Neural progenitor cell (in vitro differentiated cells): ENCODE measurements at regions not wholly inside any gene's neighbourhood (a gene's known extent, or its start where the extent isn't known, plus 50 kb on each side); places are given as distances from the start of the nearest gene placed in this dataset.

ENCODE experiments used
- DNase-seq: peaks from one replicate; pipeline ENCODE4 v3.0.0-alpha.2; 2016; ENCODE audit warnings: low spot score
- H2AFZ ChIP-seq: fragments of 200-600 bp; sonication (generic); replicated peaks from 2 replicates; pipeline ENCODE4 v1.6.1; 2016; ENCODE audit warnings: antibody characterized with exemption
- H3F3A ChIP-seq: fragments of 200-600 bp; sonication (generic); 2 replicates; pipeline ENCODE4 v1.6.1; 2016; ENCODE audit warnings: antibody characterized with exemption, low read depth
- H3K27ac ChIP-seq: fragments of 200-600 bp; sonication (generic); 2 replicates; pipeline ENCODE4 v1.5.1; 2016; ENCODE audit warnings: mild to moderate bottlenecking
- H3K27me3 ChIP-seq: fragments of 200-600 bp; sonication (generic); 2 replicates; pipeline ENCODE4 v1.6.1; 2016; ENCODE audit warnings: mild to moderate bottlenecking, moderate library complexity
- H3K36me3 ChIP-seq: fragments of 200-600 bp; sonication (generic); 2 replicates; pipeline ENCODE4 v1.5.1; 2016
- H3K4me1 ChIP-seq: fragments of 200-600 bp; sonication (generic); 2 replicates; pipeline ENCODE4 v1.6.1; 2016; ENCODE audit warnings: mixed run types
- H3K4me2 ChIP-seq: fragments of 200-600 bp; sonication (generic); 2 replicates; pipeline ENCODE4 v1.6.1; 2016
- H3K4me3 ChIP-seq: fragments of 200-600 bp; sonication (generic); 2 replicates; pipeline ENCODE4 v1.5.1; 2016
- H3K79me2 ChIP-seq: fragments of 200-600 bp; sonication (generic); 2 replicates; pipeline ENCODE4 v1.6.1; 2016; ENCODE audit warnings: low read depth
- H3K9ac ChIP-seq: fragments of 200-600 bp; sonication (generic); 2 replicates; pipeline ENCODE4 v1.6.1; 2016
- H3K9me3 ChIP-seq: fragments of 200-600 bp; sonication (generic); 2 replicates; pipeline ENCODE4 v1.5.1; 2016; ENCODE audit warnings: low read depth
- H4K20me1 ChIP-seq: fragments of 200-600 bp; sonication (generic); 2 replicates; pipeline ENCODE4 v1.6.1; 2016; ENCODE audit warnings: low read depth
- H3K27ac Mint-ChIP-seq: 3 replicates; pipeline ENCODE4 v1.8.0; 2021; ENCODE audit warnings: mixed read lengths
- H3K27me3 Mint-ChIP-seq: 2 replicates; pipeline ENCODE4 v1.8.0; 2022; ENCODE audit warnings: low read depth, mild to moderate bottlenecking, inconsistent platforms, moderate library complexity, mixed read lengths; ENCODE audit not compliant: insufficient read depth
- H3K36me3 Mint-ChIP-seq: 3 replicates; pipeline ENCODE4 v1.8.0; 2021; ENCODE audit warnings: mixed read lengths
- H3K4me1 Mint-ChIP-seq: 3 replicates; pipeline ENCODE4 v1.8.0; 2021; ENCODE audit warnings: mixed read lengths
- H3K4me3 Mint-ChIP-seq: 3 replicates; pipeline ENCODE4 v1.8.0; 2021; ENCODE audit warnings: mild to moderate bottlenecking, moderate library complexity, mixed read lengths
- H3K9me3 Mint-ChIP-seq: 3 replicates; pipeline ENCODE4 v1.8.0; 2020; ENCODE audit warnings: mixed read lengths
- EZH2 ChIP-seq: fragments of 200-600 bp; sonication (generic); IDR thresholded peaks from 2 replicates; pipeline ENCODE4 v1.6.1; 2017; ENCODE audit warnings: antibody characterized with exemption, mild to moderate bottlenecking, moderate library complexity
- EZH2phosphoT487 ChIP-seq: fragments of 200-600 bp; sonication (generic); IDR thresholded peaks from 2 replicates; pipeline ENCODE4 v1.6.1; 2017; ENCODE audit warnings: antibody characterized with exemption
- TF ChIP-seq, protein P1 (sequence below): fragments of 200-600 bp; sonication (generic); IDR thresholded peaks from 2 replicates; pipeline ENCODE4 v1.5.1; 2017; ENCODE audit warnings: antibody characterized with exemption, mild to moderate bottlenecking

GRCh38 chr18:4823091-4823490, 368.0 kb upstream of the DLGAP1 start:
- Mint-ChIP-seq H3K36me3 (no peaks in the 10 kb centered on the region), H3K9me3 (no peaks in the 10 kb centered on the region), H3K4me1 (no peaks in the 10 kb centered on the region), H3K27me3 (no peaks in the 10 kb centered on the region), H3K27ac (no peak overlapping the region), H3K4me3 (no peak overlapping the region)
- Histone ChIP-seq H3K27me3 (no peaks in the 10 kb centered on the region), H3F3A (no peaks in the 10 kb centered on the region), H3K4me2 (no peak overlapping the region), H3K4me1 (no peaks in the 10 kb centered on the region), H3K9ac (no peak overlapping the region), H3K9me3 (no peaks in the 10 kb centered on the region), H3K4me3 (no peak overlapping the region), H3K27ac (no peak overlapping the region), H4K20me1 (no peaks in the 10 kb centered on the region), H3K79me2 (no peaks in the 10 kb centered on the region), H3K36me3 (no peaks in the 10 kb centered on the region), H2AFZ (no peak overlapping the region)
- no peak for TF ChIP-seq EZH2phosphoT487
- TF ChIP-seq EZH2, result no peak
- TF ChIP-seq, protein P1, sequence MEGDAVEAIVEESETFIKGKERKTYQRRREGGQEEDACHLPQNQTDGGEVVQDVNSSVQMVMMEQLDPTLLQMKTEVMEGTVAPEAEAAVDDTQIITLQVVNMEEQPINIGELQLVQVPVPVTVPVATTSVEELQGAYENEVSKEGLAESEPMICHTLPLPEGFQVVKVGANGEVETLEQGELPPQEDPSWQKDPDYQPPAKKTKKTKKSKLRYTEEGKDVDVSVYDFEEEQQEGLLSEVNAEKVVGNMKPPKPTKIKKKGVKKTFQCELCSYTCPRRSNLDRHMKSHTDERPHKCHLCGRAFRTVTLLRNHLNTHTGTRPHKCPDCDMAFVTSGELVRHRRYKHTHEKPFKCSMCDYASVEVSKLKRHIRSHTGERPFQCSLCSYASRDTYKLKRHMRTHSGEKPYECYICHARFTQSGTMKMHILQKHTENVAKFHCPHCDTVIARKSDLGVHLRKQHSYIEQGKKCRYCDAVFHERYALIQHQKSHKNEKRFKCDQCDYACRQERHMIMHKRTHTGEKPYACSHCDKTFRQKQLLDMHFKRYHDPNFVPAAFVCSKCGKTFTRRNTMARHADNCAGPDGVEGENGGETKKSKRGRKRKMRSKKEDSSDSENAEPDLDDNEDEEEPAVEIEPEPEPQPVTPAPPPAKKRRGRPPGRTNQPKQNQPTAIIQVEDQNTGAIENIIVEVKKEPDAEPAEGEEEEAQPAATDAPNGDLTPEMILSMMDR, result no peak
- no peak for DNase-seq

- Mint-ChIP-seq H3K36me3 (no peaks in the 10 kb centered on the region), H3K27ac (no peak overlapping the region), H3K4me1 (no peaks in the 10 kb centered on the region), H3K27me3 (no peaks in the 10 kb centered on the region), H3K9me3 (no peaks in the 10 kb centered on the region), H3K4me3 (no peak overlapping the region)
- H3K36me3 ChIP-seq, result no peaks in the 10 kb centered on the region
- H3K4me3 ChIP-seq, result no peak overlapping the region
- H3K4me1 ChIP-seq, result no peaks in the 10 kb centered on the region
- H3K27me3 ChIP-seq, result no peaks in the 10 kb centered on the region
- no peak overlapping the region for H2AFZ ChIP-seq
- H4K20me1 ChIP-seq, result no peaks in the 10 kb centered on the region
- no peak overlapping the region for H3K4me2 ChIP-seq
- DNase-seq, result no peak
- no peak for TF ChIP-seq EZH2phosphoT487
- TF ChIP-seq, protein P1, result no peak
- TF ChIP-seq EZH2, result no peak
- no peaks in the 10 kb centered on the region for H3F3A ChIP-seq
- no peak overlapping the region for H3K9ac ChIP-seq
- H3K9me3 ChIP-seq, result no peaks in the 10 kb centered on the region
- no peaks in the 10 kb centered on the region for H3K79me2 ChIP-seq
- no peak overlapping the region for H3K27ac ChIP-seq
Measured at GRCh38 chr18:4821801-4822200, 366.7 kb upstream of the DLGAP1 start.

- no peaks in the 10 kb centered on the region for H3K27me3 ChIP-seq
- TF ChIP-seq, protein P1, result no peak
- TF ChIP-seq EZH2, result no peak
- no peak for TF ChIP-seq EZH2phosphoT487
- no peak overlapping the region for H3K4me3 ChIP-seq
- H3K27ac ChIP-seq, result no peak overlapping the region
- no peaks in the 10 kb centered on the region for H3K4me1 Mint-ChIP-seq
- no peaks in the 10 kb centered on the region for H3K27me3 Mint-ChIP-seq
- H3K9me3 Mint-ChIP-seq, result no peaks in the 10 kb centered on the region
- H3K4me2 ChIP-seq, result no peak overlapping the region
- no peak overlapping the region for H3K9ac ChIP-seq
- H4K20me1 ChIP-seq, result no peaks in the 10 kb centered on the region
- H2AFZ ChIP-seq, result no peak overlapping the region
- H3K36me3 Mint-ChIP-seq, result no peaks in the 10 kb centered on the region
- no peak overlapping the region for H3K27ac Mint-ChIP-seq
- no peak overlapping the region for H3K4me3 Mint-ChIP-seq
- H3K79me2 ChIP-seq, result no peaks in the 10 kb centered on the region
- H3K9me3 ChIP-seq, result no peaks in the 10 kb centered on the region
- no peaks in the 10 kb centered on the region for H3F3A ChIP-seq
- H3K36me3 ChIP-seq, result no peaks in the 10 kb centered on the region
- no peak for DNase-seq
- H3K4me1 ChIP-seq, result no peaks in the 10 kb centered on the region
Measured at GRCh38 chr18:4817665-4818064, 362.6 kb upstream of the DLGAP1 start.

DNA sequence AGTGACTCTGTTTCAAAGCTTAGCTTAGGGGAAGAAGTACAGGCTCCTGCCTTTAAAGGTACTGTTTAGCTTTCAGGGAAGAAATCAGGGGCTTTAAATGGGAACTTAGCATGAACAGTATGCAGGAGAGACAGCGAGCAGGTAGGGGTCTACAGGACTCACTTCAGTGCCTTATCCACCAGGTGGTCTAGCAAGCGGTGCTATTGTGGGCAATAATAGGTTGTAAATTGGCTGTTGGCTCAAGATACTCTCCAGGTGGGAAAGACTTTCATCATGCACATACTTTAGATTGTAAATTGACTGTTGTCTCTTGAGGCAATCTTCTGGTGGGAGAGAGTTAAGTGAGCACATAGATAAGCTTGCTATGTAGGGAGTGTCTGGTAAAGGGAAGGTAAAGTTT, 358.6 kb upstream of the DLGAP1 start:
- Histone ChIP-seq H3F3A (peaks cover 10% of the 10 kb centered on the region), H3K9me3 (no peaks in the 10 kb centered on the region), H3K4me2 (no peak overlapping the region), H3K9ac (no peak overlapping the region), H4K20me1 (no peaks in the 10 kb centered on the region), H2AFZ (no peak overlapping the region), H3K4me1 (peaks cover 9% of the 10 kb centered on the region), H3K36me3 (no peaks in the 10 kb centered on the region), H3K27me3 (no peaks in the 10 kb centered on the region), H3K4me3 (no peak overlapping the region), H3K27ac (no peak overlapping the region), H3K79me2 (no peaks in the 10 kb centered on the region)
- no peak for DNase-seq
- no peaks in the 10 kb centered on the region for H3K9me3 Mint-ChIP-seq
- H3K4me1 Mint-ChIP-seq, result no peaks in the 10 kb centered on the region
- H3K27me3 Mint-ChIP-seq, result no peaks in the 10 kb centered on the region
- TF ChIP-seq EZH2phosphoT487 (no peak), EZH2 (no peak)
- TF ChIP-seq, protein P1, result no peak
- H3K27ac Mint-ChIP-seq, result no peak overlapping the region
- no peaks in the 10 kb centered on the region for H3K36me3 Mint-ChIP-seq
- H3K4me3 Mint-ChIP-seq, result no peak overlapping the region
